ENCODE measurements at regions not wholly inside any gene's neighbourhood (a gene's known extent, or its start where the extent isn't known, plus 50 kb on each side); places are given as distances from the start of the nearest gene placed in this dataset.

- TF ChIP-seq SP2 (IDR thresholded peaks at IDR 0.05; ENCODE audit: low read length) (no peak), SUZ12 (IDR thresholded peaks at IDR 0.05; ENCODE audit: low read length) (no peak), HDAC2 (IDR thresholded peaks at IDR 0.05; ENCODE audit: borderline replicate concordance in 1 of 2, low read depth in 2 of 2, low read length in 2 of 2) (no peak)
These were observed 277.2 kb upstream of the TAC1 start for GRCh38 chr7:97454636-97455035.
